Large intestine (tissue), 3 donors: ENCODE measurements at regions not wholly inside any gene's neighbourhood (a gene's known extent, or its start where the extent isn't known, plus 50 kb on each side); places are given as distances from the start of the nearest gene placed in this dataset.
A peak's percentile ranks its signal among the peaks of the same experiment; 100 is the strongest.
"Not testable (repeated sequence)": the region's sequence is repeated elsewhere in the genome, so short reads cannot be mapped to it uniquely, and the experiment has no call there.

ENCODE experiments used
- DNase-seq, 2 donors: peaks; one replicate each; pipeline versions ENCODE4 v3.0.0 to v3.0.0-alpha.2; 2013
- H3K27ac ChIP-seq: one replicate; pipeline ENCODE4 v1.5.1; 2013; ENCODE audit warnings: low read length
- H3K27me3 ChIP-seq: 2 replicates; pipeline ENCODE4 v1.6.1; 2013; ENCODE audit warnings: low read length; ENCODE audit not compliant: control insufficient read depth, insufficient read depth
- H3K36me3 ChIP-seq: 2 replicates; pipeline ENCODE4 v1.6.1; 2013; ENCODE audit warnings: low read length; ENCODE audit not compliant: control insufficient read depth, insufficient read depth
- H3K4me1 ChIP-seq: one replicate; pipeline ENCODE4 v1.6.1; 2013; ENCODE audit warnings: low read length; ENCODE audit not compliant: control insufficient read depth, insufficient read depth
- H3K4me3 ChIP-seq: one replicate; pipeline ENCODE4 v1.5.1; 2013; ENCODE audit warnings: low read length
- H3K9me3 ChIP-seq: one replicate; pipeline ENCODE4 v1.6.1; 2013; ENCODE audit warnings: mild to moderate bottlenecking, low read depth, low read length, moderate library complexity; ENCODE audit not compliant: control insufficient read depth
- WGBS: methylation state at CpG from one replicate; pipeline ENCODE4 v1.1.5; 2013; ENCODE audit warnings: low lambda C conversion rate; ENCODE audit not compliant: insufficient coverage; 5-methylcytosine and 5-hydroxymethylcytosine counted together

DNA sequence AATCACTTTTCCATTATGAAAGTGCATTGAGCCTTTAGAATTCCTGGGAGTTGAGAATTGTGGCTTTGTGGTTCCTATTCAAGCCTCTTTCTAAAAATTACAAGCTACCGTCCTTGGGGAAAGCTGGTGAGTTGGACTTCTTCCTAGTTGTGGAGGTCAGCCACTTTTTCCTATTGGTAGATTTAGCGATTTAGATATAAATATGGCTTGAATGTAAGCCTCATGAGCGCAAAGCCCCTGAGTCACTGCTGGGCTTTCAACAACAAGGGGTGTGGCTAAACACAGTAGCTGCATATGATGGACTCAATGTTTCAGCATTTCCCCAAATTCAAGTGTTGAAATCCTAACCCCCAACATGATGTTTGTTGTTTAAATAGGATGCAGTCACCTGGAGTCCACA is 150.0 kb upstream of the IGFBP3 start:
- Histone ChIP-seq H3K4me3 (no peak overlapping the region), H3K9me3 (no peaks in the 10 kb centered on the region), H3K36me3 (no peaks in the 10 kb centered on the region), H3K27ac (no peak overlapping the region), H3K4me1 (no peaks in the 10 kb centered on the region), H3K27me3 (no peaks in the 10 kb centered on the region)
- DNase-seq = no peak
- no CpG with 5 or more reads among the region's 3 CpGs for WGBS

DNA sequence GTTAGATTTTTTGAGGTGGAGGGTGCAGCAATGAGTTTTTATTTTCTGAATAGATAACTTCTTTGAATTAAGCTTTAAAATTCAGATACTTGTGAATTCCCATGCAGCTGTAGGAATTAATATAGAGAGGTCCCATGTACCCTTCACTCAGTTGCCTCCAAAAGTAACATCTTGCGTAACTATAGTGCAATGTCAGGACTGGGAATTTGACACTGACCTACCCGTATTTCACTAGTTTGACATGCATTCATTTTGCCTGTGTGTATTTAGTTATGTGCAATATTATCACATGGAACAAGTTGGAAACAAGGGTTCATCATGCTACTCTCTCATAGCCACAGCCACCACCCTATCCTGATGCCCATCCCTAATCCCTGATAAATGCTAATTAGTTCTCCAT is 147.1 kb upstream of the IGFBP3 start:
- Histone ChIP-seq H3K4me3 (no peak overlapping the region), H3K4me1 (no peaks in the 10 kb centered on the region), H3K27ac (no peak overlapping the region), H3K27me3 (no peaks in the 10 kb centered on the region), H3K9me3 (no peaks in the 10 kb centered on the region), H3K36me3 (no peaks in the 10 kb centered on the region)
- DNase-seq = no peak
- 80% methylated on average over 1 of the region's 2 CpGs for WGBS

DNA sequence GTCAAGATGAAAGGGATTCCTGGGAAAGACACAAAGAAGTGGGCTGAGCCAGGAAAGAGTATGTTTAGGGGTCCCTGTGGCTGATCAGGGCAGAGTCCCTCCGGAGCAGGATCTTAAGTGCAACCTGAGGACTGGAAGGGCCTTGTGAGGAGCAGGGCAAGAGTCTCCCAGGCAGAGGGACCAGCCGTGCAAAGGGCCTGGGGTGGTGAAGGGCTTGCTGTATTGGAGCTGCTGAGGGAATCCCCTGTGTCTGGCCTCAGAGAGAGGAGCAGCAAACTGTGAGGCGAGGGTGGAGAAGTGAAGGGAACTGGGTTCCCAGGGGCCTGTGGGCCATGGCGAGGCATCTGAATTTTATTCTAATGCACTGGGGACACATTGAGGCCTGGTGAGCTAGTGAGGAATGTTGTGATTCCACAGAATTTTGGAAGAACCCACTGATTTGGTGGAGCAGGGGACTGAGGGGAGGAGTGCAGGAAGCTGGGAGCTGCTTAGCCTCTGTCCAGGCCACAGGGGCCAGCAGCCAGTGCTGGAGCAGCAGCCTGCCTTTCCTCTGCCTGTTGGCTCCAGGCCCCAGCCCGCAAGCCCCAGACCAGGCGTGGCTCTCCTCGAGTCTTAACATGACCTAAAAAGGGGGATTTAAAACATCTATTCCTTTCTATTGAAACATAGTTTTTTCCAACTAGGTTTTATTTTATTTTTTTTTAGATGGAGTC is 138.4 kb upstream of the IGFBP3 start:
- Histone ChIP-seq H3K27me3 (no peaks in the 10 kb centered on the region), H3K9me3 (no peaks in the 10 kb centered on the region), H3K36me3 (no peaks in the 10 kb centered on the region), H3K4me3 (no peak overlapping the region), H3K4me1 (no peaks in the 10 kb centered on the region), H3K27ac (no peak overlapping the region)
- no peak for DNase-seq
- WGBS = 100% methylated on average over 2 of the region's 7 CpGs

DNA sequence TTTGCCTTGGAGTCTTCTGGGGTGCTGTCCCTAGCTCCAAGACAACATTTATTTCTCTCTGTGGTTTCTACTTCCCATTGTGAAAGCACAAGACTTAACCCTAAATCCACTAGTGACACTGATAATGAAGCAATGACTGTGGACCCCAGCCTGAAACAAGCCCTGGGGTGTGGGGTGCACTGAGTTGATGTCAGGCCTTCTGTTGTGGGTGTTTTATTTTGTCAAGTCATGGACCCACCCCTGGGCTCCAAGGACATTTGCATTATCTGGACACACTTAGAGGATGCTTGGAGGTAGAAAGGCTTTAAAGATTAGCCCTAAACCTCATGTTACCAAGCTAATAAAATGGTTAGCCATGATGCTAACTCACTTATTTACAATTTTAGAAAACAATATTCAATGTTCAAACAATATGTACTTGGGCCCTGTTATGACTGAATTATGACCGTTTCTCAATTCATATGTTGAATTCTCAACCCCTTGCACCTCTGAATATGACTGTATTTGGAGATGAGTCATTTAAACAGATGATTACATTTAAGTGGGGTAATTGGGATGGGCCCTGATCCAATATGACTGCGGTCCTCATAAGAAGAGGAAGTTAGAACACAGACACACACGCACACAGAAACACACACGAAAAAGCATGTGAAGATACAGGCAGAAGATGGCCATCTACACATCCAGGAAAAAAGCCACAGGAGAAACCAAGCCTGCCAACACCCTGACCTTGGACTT is 137.2 kb upstream of the IGFBP3 start:
- Histone ChIP-seq H3K27me3 (peaks cover 2% of the 10 kb centered on the region), H3K4me3 (no peak overlapping the region), H3K36me3 (no peaks in the 10 kb centered on the region), H3K9me3 (no peaks in the 10 kb centered on the region), H3K4me1 (no peaks in the 10 kb centered on the region), H3K27ac (no peak overlapping the region)
- no peak for DNase-seq
- WGBS = 100% methylated on average over 1 of the region's 4 CpGs

DNA sequence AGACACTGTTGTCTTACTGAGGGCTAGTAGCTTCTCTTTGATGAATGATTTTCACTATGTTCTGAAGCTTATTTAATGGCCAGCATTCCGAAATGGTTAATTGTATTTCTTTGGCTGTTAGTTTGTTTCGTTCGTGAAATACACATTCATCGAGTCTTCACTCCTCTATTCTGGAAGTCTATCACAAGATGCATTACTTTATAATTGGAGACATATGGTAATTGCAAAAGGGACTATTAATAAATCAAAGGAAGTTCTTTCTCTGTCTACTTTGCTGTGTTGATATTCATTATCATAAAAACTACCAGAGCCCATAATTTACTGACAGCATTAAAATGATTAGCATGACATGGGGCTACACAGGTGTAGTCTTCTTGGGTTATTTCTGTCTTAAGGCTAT is 133.8 kb upstream of the IGFBP3 start:
- no peaks in the 10 kb centered on the region for H3K36me3 ChIP-seq
- H3K27ac ChIP-seq = no peak overlapping the region
- WGBS = no CpG with 5 or more reads among the region's 4 CpGs
- H3K27me3 ChIP-seq = peaks cover 2% of the 10 kb centered on the region
- H3K4me1 ChIP-seq = no peaks in the 10 kb centered on the region
- no peak overlapping the region for H3K4me3 ChIP-seq
- no peak for DNase-seq
- no peaks in the 10 kb centered on the region for H3K9me3 ChIP-seq

DNA sequence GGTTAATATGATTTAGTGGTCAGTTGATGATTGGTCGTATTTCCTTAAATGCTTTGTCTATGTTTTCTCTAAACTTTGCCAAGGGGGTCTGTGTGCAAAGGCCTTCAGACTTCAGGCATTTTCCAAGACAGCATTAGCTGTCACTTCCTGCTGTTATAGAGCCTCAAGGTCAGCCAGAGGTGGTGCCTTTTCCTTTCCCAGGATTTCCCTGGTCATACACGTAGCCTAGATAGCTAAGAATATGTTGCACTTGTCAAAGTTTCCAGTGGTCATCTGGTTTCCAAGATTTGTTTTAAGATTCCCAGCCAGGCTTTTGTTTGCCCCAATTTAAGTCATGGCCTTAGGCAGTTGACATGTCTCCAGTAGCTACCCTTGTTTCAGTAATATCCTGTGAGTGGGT is 133.2 kb upstream of the IGFBP3 start:
- Histone ChIP-seq H3K4me1 (no peaks in the 10 kb centered on the region), H3K36me3 (no peaks in the 10 kb centered on the region), H3K4me3 (no peak overlapping the region), H3K27me3 (peaks cover 2% of the 10 kb centered on the region), H3K9me3 (no peaks in the 10 kb centered on the region), H3K27ac (no peak overlapping the region)
- peak in 1 of 2 donors; percentile 8 for DNase-seq
- no CpG with 5 or more reads among the region's 2 CpGs for WGBS

DNA sequence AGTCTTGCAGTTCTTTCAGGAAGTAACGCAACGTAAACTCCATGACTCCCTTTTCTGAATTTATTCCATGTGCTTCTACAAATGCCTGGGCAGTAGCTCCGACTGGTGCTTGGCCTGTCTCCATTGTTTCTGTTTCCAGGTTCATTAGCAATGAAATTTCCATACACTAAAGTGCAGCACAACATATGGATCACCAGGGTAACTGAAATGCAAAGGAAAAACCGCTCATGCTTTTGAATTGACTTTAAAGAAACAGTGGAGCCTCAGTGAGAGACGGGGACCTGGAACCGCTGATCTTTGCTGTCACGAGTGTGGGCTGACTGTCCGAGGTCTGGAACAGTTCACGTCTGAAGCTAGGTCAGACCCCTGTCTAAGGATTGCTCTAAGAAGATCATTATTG is 126.5 kb upstream of the IGFBP3 start:
- no peak overlapping the region for H3K4me3 ChIP-seq
- H3K9me3 ChIP-seq = no peaks in the 10 kb centered on the region
- no CpG with 5 or more reads among the region's 9 CpGs for WGBS
- H3K27ac ChIP-seq = no peak overlapping the region
- no peaks in the 10 kb centered on the region for H3K4me1 ChIP-seq
- no peaks in the 10 kb centered on the region for H3K36me3 ChIP-seq
- H3K27me3 ChIP-seq = no peaks in the 10 kb centered on the region
- DNase-seq = no peak

DNA sequence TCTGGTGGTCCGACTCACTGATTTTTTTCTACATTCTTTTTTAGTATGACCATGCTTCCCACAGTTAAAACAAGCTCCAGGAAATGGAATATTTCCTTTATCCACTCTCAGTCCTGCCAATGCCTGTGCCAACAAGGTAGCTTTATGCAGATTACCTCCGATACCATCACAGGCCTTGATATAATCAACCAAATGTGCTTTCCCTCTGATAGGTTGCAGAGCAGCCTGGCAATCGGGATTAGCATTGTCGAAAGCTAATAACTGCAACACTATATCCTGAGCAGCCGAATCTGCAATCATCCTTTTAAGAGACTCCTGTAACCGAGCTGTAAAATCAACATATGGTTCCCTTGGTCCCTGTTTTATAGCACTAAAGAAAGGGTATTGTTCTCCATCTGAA is 122.3 kb upstream of the IGFBP3 start:
- not testable (repeated sequence) for H3K4me3 ChIP-seq, H3K27ac ChIP-seq, H3K9me3 ChIP-seq, DNase-seq, H3K27me3 ChIP-seq, H3K4me1 ChIP-seq, H3K36me3 ChIP-seq
- 88% methylated on average over 1 of the region's 6 CpGs for WGBS

DNA sequence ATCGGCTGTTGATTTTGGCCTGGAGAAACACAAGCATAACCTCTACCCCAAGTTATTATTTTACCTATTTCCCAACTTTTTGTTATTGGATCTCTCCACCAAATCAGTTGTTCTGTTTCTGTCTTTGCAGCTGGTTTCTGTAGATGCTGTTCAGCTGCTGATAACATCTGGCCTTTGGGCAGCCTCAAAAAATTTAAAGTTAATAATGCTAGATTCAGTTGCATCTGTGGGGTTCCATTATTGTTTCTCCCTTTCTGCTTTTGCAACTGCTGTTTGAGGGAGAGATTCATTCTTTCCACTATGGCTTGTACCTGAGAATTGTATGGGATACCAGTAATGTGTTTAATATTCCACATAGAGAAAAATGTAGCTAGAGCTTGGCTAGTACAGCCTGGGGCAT is 118.7 kb upstream of the IGFBP3 start:
- not testable (repeated sequence) for H3K36me3 ChIP-seq, H3K4me1 ChIP-seq, H3K27me3 ChIP-seq, H3K27ac ChIP-seq, H3K9me3 ChIP-seq, H3K4me3 ChIP-seq, DNase-seq
- no CpG with 5 or more reads among the region's 1 CpG for WGBS

DNA sequence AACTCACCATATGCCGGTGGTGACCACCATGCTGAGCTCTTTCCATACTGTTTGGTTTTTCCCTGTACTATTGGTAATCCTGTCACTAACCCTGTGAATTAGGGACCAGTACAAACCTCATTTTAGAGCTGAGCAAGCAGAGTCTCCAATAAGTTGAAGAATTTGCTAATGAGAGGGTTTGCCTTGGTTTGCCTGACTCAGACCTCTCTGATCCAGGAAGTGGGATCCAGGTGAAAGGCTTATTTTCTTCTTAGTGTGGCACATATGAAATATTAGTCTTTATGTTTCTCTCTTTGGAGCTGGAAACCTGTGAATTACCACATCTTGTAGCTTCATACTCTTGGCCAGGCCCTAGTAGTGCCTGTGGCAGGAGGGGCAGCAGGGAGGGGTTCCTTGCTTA is 114.1 kb upstream of the IGFBP3 start:
- H3K27ac ChIP-seq = no peak overlapping the region
- H3K9me3 ChIP-seq = no peaks in the 10 kb centered on the region
- no peak overlapping the region for H3K4me3 ChIP-seq
- no peaks in the 10 kb centered on the region for H3K27me3 ChIP-seq
- H3K4me1 ChIP-seq = no peaks in the 10 kb centered on the region
- DNase-seq = no peak
- no CpG with 5 or more reads among the region's 1 CpG for WGBS
- H3K36me3 ChIP-seq = no peaks in the 10 kb centered on the region
